GM19043 (cell line): ENCODE measurements at regions not wholly inside any gene's neighbourhood (a gene's known extent, or its start where the extent isn't known, plus 50 kb on each side); places are given as distances from the start of the nearest gene placed in this dataset.
"Not testable (repeated sequence)": the region's sequence is repeated elsewhere in the genome, so short reads cannot be mapped to it uniquely, and the experiment has no call there.

Experiments used
- ATAC-seq: cut with Tn5 transposase; IDR thresholded peaks from one replicate; pipeline ENCODE4 v1.9.1; 2021; ENCODE audit warnings: low read depth; ENCODE audit not compliant: unreplicated experiment

- ATAC-seq, result no peak
Measured at GRCh38 chr14:52124791-52125684, 56.2 kb upstream of the NID2 start.

GRCh38 chr14:52122163-52122562 lies 53.3 kb upstream of the NID2 start:
- ATAC-seq, result not testable (repeated sequence)

- ATAC-seq, result no peak
Measured at GRCh38 chr14:52121441-52121840, 52.6 kb upstream of the NID2 start.

- ATAC-seq, result no peak
Measured at GRCh38 chr14:52119030-52119429, 50.2 kb upstream of the NID2 start.
